ENCODE measurements at regions not wholly inside any gene's neighbourhood (a gene's known extent, or its start where the extent isn't known, plus 50 kb on each side); places are given as distances from the start of the nearest gene placed in this dataset.

DNA sequence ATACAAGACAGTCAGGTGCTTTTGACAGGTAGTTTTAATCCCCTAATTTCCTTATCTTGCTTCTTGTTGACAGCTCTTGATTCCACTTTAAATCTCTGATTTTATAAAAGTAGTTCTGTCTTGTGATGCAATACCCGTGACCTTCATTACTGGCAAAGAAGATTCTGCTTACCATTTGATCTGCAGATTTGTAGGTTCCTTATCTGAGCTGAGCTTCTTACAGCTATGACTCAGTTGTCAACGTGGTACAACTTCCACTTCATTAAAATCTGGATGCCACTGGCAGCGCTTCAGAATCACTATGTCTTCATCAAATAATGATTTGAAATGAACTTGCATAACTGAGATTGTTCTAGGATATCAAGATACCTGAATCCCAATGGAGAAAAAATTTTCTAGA lies 543.6 kb upstream of the B3GALT2 start:
- DNase-seq: no peak

DNA sequence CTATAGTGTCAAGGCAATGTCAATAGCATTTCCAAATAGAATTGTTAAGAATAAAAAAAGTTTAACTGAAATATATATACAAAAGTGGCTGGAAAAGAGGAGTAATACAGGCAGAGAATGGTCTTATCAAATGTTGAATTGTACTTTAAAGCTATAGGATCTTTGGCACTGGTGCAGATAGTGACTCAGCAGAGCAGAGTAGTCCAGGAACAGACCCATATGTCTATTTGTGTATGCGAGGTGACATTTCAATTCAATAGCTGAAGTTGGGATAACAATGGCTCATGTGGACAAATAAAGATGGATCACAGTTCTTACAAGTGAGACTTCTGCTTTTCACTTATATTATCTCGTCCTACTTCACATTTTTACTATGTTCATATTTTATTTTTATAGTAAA lies 543.0 kb upstream of the B3GALT2 start:
- DNase-seq: no peak

DNA sequence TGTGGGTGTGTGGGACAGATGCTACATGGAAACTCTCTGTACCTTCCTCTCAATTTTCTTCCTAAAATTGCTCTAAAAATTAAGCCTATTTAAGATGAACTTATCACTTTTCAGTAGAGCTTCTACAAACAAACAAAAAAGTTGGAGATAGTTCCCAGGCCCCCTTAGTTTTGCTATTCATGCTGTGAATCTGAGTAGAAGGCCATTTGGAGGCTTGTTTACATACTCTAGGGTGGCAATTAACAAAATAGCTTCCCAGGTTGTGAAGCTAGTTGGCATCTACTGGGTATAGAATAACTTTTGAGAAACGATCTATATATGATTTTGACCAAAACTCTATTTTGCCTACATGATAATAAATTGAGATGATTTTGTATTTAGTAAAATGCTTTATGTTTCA lies 541.4 kb upstream of the B3GALT2 start:
- DNase-seq: no peak

DNA sequence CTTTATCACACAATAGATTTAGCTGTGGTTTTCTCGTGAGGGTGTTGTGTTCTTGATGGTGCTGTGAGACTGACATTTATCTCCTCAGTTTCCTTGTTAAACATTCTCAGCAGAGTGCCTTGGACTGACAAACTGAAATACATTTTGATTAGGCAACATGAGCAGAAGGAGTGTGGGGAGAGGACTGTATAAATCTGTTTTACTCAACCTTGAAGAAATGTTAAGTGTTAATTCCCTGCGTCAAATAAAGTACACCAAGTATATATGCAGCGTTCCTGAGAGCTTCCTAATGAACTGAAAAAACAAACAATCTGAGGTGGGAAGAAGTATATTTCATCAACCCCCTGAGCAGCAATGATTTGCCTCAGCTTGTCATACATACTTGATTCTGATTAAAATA lies 540.3 kb upstream of the B3GALT2 start:
- no peak for DNase-seq

DNA sequence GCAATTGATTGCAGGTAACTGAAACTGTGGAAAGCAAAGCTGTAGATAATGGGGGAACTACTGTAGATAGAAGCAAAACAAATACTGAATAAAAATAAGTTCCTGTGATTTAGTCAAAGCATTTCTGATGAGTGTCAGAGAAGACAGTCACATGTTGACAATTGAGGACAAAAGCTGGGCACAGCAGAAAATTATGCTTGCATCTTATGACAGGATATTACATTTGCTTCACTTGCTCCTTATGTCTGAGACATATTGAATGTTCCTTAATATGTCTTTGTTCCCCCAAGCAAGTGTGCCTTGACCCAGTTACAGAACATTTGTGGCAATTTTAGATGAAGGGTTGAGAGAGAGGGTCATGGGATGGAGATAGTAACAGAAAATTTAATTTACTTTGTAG lies 526.0 kb upstream of the B3GALT2 start:
- DNase-seq: no peak

DNA sequence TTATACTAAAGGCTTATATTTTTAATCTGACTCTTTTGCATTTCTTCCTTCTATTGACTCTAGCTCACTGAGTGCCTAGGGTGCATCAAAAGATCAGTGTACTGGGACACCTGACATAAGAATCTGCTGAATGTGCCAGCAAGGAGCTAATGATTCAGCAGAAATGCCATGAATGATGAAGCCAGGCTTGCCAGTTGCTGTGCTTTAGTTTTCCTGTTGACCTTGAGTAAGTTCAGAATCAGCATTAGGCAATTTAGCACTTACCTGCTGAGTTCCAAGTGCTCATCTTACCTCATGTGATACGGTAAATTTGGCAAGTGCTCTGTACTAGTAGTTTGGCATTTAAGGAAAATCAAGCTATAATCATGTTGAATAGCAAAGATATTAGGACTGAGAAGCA lies 523.2 kb upstream of the B3GALT2 start:
- DNase-seq: no peak

DNA sequence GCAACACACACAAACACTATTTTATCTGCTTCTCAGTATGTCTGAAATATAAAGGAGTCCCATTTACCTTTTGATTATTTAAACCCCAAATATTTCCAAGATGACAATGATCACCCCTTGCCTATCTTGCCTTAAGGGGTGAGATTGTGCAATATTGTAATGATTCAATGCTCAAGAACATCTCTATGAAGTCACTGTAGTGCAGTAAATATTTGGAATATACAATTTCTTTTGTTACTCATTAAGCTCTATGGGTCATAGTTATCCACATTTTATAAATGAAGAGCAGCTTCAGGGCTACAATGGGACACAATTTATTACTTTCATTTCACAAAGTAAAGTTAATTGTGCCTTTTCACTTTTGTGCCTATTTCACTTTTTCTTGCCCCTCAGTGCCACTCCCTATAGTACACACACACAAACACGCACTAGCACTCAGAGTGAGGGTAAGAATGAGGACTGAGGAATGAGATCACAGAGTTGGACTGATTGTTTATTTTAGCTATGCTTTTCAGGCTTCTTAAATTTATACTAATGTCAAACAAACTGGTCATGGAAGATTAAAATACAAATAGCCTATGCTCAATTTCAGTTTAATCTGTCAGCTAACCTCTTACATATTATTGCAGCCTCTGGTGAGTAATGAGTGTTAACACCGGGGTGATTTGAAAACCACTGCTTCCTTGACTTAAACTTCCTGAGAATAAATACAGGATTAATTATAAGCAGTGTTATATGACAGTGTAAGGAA lies 521.0 kb upstream of the B3GALT2 start:
- DNase-seq: no peak

DNA sequence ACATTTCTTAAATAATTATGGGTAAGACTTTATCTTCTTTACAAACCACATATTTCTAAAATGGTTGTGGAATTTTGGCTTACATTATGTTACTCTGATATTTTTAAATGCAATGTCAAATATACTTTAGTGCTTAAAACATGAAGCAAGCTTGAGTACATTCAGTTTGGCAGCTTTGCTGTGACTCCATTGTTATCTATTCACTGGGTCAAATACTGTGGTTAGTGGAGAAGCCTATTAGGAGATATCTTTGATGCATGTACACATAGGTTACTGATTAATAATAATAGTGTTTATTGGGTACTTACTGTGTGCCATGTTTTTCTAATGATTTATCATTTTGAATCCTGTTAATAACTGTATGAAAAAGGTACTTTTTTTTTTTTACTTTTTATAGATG lies 520.4 kb upstream of the B3GALT2 start:
- no peak for DNase-seq

DNA sequence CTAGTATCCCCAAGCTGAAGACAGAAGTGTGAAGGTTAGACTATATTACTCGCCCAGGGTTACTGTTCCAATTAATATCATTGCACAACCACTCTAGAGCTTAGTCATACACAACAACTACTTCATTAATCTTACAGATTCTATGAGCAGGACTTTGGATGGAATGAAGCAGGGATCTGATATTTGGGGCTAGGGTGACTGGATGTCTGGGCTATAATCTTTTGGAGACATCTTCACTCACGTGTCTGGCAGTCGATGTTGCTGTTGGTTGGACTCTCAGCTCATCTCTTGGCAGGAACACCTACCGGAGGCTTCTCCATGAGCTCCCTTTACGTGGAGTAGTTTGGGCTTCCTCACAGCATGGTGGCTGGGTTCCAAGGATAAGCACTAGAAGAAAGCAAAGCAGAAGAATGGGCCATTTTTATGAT lies 519.2 kb upstream of the B3GALT2 start:
- no peak for DNase-seq

DNA sequence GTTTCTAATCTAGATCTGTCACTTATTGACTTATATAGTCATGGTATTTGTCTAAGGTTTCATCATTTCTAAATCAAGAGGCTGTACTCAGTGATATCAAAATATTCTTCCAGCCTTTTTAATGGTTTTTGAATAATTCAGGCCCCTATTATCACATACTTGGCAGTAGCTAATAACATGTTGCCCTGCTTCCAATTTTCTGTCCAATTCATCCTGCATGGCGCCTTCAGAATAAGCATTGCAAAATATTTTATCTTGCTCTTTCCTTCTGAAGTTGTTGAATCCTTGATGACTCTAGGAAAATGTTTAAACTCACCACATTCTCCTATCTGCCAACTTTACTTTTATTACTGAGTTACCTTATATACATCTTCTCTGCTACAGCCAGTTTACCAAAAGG lies 517.2 kb upstream of the B3GALT2 start:
- no peak for DNase-seq

DNA sequence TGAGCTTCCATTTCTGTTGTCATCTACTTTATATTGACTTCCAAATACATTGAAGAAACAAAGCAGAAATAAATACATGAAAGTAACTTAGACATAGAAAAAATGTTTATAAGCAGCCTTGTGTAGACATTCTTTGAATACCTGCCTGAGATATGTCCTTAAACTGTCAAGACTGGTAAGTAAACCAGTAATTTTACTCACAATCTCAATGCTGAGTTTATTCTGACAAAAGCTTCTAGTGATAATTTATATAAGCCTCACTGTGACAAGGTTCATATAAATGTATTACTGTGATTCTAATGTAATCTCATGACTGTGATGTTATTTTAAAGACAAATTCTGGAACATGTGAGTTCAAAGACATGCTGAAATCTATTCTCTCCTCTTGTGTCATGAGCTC lies 516.7 kb upstream of the B3GALT2 start:
- no peak for DNase-seq

DNA sequence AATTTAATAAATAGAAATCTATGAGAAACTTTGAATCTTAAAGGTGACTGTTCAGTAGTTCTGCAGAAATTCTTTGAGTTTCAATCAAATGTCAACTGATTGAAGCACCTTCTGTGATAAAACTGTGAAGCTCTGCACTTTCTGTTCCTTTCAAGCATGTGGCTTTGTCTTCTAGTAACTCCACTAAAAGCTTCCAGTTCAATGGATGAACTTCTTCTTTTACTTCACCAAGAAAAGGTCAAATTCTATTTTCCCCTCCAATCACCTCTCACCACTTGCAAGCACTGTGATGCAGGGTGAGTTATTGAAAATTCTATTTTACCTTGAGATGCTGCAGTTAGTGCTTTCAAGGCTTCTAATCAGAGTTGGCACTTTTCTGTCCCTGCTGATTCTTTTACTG lies 515.3 kb upstream of the B3GALT2 start:
- no peak for DNase-seq

DNA sequence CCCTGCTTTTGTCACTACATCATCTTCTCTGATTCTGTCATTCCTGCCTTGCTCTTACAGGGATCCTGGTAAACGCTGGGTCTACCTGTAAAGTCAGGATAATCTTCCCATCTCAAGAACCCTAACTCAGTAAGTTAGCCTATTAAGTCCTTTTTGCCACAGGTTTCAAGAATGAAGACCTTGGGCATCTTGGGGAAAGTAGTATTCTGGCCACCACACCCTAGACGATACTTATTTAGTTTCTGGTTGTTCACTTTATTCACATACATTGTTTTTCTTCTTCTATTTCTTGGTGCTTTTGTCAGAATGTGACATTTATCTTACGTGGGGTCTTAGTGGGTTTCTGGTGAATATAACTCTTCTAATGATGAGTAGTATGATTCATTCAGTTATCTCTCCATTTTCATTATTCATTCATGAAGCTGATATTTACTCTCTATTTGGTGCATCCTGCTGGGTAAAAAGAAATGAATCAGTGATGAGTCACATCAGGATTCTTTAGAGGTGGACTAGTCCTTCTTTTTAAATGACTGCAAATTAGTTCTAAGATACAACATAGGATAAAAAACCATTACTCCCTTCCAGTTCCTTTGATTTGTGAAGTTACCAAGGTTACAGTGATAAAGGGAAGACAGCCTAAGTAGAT lies 514.4 kb upstream of the B3GALT2 start:
- no peak for DNase-seq

DNA sequence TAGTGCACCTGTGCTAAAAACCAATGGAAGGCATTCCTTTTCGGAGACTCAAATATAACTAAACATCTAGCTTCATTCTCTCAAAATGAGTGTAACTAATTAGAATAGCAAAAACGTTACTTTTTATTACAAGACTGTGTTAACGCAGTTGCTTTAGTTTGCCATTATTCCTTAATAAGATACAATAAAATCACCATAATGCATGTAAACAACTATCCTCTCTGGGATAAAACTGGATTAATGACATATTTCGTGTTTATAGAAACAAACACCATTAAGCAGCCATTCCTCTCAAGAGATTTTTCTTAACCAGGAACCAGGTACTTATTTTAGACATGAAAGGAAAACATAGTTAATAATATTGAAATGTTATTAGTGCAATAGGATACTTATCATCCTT lies 512.8 kb upstream of the B3GALT2 start:
- no peak for DNase-seq

DNA sequence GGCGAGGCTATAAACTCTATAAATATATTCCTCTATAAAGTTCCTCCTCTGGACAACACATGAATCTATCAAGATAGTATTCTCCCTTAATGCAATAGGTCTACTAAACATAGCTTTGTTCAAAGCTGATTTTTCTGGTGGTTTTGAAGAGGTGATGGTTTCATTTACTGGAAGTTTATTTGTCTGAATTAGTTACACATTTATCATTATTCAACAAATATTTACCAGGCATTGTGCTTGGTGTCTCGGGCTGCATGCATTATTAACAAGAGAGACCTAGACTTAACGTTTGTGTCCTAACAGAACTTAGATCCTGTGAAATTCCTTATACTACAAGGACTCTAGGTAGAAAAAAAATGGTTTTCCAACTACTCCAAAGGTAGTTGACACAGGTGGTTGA lies 511.4 kb upstream of the B3GALT2 start:
- DNase-seq: no peak

DNA sequence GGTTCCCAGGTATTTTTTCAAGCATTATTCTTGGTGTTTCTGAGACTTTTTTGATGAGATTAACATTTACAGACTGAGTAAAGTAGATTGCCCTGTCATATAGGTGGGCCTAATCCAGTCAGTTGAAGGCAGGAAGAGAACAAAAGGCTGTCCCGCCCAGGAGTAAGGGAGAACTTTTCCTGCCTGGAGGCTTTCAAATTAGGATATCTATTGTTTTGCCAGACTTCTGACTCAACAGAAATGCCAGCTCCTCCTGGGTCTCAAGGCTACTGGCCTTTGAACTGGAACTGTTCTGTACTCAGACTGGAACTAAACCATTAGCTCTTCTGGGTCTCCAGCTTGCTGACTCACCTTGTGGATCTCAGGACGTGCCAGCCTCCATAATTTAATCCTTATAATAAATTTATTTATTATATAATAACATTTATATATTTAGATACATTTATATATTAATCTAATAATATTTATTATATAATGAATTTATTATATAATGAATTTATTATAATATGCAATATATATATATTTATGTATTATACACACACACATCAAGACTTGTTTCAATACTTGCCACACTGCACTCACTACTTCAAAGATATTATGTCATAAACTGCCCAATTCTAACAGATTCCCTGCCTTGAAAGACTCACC lies 510.8 kb upstream of the B3GALT2 start:
- DNase-seq: no peak

DNA sequence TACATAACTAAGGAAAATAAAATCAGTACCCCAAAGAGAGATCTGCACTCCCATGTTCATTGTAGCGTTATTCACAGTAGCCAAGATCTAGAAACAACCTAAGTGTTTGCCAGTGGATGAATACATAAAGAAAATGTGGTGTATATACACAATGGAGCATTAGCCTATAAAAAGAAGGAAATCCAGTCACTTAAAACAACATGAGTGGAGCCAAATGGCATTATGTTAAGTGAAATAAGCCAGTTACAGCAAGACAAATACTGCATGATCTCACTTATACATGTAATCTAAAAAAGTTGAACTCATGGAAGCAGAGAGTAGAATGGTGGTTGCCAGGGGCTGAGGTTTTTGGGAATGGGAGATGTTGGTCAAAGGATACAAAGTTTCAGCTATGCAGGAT lies 508.3 kb upstream of the B3GALT2 start:
- DNase-seq: no peak

DNA sequence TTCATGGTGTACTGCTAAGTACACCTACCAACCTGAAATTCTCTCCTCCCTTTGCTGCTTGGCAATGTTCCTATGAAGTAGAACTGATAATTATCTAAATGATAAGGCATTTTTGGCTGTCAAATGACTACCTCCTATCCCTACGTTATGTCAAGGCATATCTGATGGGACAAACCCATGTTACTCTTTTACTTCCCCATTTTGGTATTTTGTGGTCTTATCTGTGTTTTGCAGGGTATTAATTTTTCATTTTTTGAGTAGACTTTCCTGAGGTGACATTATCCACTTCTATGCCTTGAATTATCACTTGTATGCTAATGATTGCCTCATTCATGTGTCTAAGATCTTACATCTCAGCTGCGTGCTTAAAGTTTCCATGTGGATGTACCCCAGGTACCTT lies 499.6 kb upstream of the B3GALT2 start:
- DNase-seq: no peak

DNA sequence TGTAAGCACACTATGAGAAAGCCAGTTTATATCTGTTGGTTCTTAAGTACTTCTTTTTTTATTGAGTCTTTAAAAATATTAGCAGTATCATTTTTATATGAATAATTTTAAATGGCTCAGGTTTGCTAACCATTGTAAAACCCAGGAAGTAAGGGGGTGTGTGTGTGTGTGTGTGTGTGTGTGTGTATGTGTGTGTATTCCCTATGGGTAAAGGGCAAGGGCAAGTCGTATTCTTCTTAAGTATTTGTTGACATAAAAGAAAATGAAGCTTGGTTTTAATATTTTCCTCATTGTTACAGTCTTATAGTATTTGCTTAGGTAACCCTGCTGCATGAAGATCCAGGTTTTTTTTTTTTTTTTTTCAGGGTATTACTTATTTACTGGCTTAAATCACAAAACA lies 495.0 kb upstream of the B3GALT2 start:
- no peak for DNase-seq

DNA sequence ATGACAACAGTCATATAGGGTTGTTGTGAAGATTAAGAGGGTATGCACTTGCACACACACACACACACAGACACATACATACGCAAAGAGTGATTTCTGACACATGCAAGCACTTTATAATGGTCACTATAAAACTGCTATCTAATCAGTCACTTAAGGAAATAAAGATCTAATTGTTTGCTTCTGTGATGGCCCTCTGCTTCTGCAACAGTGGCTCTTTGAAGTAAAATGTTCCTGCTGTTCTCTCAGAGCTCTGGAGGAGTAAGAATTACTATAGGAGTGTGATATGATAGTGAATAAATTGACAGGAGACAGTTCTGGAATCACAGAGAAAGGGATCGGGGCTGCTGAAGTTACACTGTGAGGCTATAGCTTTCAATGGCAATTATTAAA lies 494.5 kb upstream of the B3GALT2 start:
- DNase-seq: no peak

DNA sequence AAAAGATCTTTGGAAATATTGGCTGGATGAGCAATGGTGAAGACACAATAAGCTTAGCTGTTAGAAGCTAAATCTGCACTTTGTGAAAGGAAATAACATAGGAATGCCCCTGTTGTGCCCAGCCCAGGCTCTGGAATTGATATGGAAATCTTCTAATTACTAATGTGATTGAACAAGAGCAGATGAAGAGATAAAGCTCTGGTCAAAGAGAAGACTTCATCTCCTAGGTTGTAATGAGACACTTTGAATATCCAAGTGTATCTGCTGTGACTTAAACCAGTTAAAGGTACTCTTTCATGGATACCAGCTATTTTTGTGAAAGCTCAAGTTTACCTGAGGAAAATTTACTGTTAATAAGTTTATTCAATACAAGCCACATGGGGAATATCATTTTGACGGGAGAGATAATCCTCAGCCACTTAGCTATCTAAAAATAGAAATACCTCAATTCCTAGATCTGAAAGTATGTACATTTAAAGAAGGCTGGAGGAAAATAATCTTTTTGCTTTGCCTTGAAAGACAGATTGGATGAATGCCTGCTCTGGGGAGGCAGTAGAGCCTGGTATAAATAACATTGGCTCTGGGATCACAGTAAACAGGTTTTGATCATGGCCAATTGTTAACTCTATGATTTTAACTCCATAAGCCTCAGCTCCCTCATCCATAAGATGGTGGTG lies 494.0 kb upstream of the B3GALT2 start:
- no peak for DNase-seq

DNA sequence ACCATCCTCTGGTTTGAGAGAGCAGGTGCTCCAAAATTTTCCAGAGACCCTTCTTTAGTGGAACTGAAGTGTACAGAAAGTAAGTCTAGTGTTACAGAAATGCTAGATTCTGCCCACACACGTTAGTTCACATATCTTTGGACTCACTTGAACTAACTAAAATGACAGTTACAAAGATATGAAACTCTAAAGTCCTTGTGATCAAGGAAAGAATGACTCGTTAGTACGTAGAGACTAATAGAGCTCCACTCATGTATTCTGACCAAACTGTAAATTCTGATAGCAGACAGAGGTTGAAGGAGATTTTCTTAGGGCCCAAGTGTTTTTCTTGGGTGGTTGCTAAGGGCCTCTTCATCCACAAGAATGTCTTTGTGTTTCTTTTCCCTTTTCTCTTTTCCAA lies 491.5 kb upstream of the B3GALT2 start:
- no peak for DNase-seq

DNA sequence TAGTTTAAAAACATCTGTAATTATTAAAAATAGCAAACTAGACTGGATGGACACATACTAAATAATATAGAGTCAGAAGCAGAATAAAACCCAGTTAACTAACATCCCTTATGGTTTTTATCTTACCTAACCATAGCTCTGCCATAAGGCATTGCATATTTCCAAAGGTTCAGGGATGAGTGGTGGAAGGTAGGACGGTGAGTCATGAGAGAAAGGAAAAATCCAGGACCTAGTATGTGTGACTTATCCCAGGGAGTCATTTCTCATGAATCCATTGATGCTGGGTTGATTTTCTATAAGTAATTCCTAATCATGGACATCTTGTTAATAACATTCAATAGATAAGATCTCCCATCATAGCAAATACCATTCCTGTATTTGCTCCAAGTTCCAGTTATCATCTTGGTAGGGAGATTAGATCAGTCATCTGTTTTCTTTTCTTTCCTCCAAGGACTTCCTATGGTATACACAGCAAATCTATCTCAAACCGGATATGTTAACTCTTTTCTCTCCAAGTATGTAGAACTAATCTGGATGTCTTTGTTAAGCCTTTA lies 490.7 kb upstream of the B3GALT2 start:
- DNase-seq: no peak

Data from activated effector memory CD4-positive, alpha-beta T cell treated with Interleukin-2 at 50 U/mL for 16 hours (primary cell).